Erythroblast (primary cell): ENCODE measurements at regions not wholly inside any gene's neighbourhood (a gene's known extent, or its start where the extent isn't known, plus 50 kb on each side); places are given as distances from the start of the nearest gene placed in this dataset.

Source experiments
- GATA1 ChIP-seq: IDR thresholded peaks from 2 replicates; pipeline ENCODE4 v1.6.1; 2011; ENCODE audit warnings: low read depth, mild to moderate bottlenecking, control low read depth, low read length, moderate library complexity
- POLR2A ChIP-seq: IDR thresholded peaks from 2 replicates; pipeline ENCODE4 v1.6.1; 2011; ENCODE audit warnings: mild to moderate bottlenecking, low read length

DNA sequence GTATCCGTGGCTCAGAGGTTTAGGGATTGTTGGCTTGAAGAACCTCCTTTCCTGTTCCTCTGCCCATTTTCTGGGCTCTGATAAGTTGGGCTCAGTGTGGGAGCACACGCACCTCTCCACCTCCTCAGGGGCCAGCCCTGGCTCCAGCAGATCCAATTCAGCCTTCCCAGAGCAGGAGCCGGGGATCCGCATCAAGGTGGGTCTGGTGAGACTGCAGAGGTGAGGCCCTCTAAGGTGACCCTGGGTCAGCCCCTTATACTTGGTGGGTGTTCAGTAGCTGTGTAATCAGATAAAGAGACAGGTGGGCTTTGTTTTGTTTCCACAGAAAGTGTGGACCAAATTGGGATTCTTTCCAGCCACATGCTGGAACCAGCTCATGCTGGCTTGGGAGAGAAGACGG is 1466.0 kb downstream of the TBC1D22A start:
- TF ChIP-seq POLR2A: no peak
- no peak for TF ChIP-seq GATA1
